PC-9 (cell line): ENCODE measurements at regions not wholly inside any gene's neighbourhood (a gene's known extent, or its start where the extent isn't known, plus 50 kb on each side); places are given as distances from the start of the nearest gene placed in this dataset.

Source experiments
- BruUV-seq: library from RNA; stranded (reverse); fragments of 400-500 nt; replicated peaks from 2 replicates; lab custom pipeline; 2021; lab: Mats Ljungman, UMichigan
- CTCF ChIA-PET: fragments of 300-600 bp; sonication (Branson Sonifier 250); formaldehyde crosslinking; loops from one replicate; lab custom pipeline; 2022; ENCODE audit warnings: antibody characterized with exemption; lab: Charles Lee
- POLR2A ChIA-PET: fragments of 300-600 bp; sonication (Branson Sonifier 250); formaldehyde crosslinking; loops from one replicate; lab custom pipeline; 2022; ENCODE audit warnings: antibody characterized with exemption; ENCODE audit not compliant: unreplicated experiment; lab: Charles Lee
- DNase-seq, 2 experiments: peaks; one replicate each; pipeline versions ENCODE4 v3.0.0 to v3.0.0-alpha.2; 2015 to 2022; ENCODE audit warnings: mixed read lengths in 1 of 2
- H2AFZ ChIP-seq: fragments of 200-600 bp; sonication (generic); 2 replicates; pipeline ENCODE4 v1.8.1; 2017; ENCODE audit warnings: antibody characterized with exemption
- H3F3A ChIP-seq: fragments of 200-600 bp; sonication (generic); 2 replicates; pipeline ENCODE4 v1.8.1; 2017; ENCODE audit warnings: antibody characterized with exemption, mild to moderate bottlenecking, low read depth; ENCODE audit not compliant: insufficient read depth
- H3K27ac ChIP-seq: fragments of 200-600 bp; sonication (generic); 2 replicates; pipeline ENCODE4 v1.6.1; 2016; ENCODE audit warnings: mixed run types
- H3K27me3 ChIP-seq: fragments of 200-600 bp; sonication (generic); 2 replicates; pipeline ENCODE4 v1.6.1; 2016; ENCODE audit warnings: low read depth, mixed run types; ENCODE audit not compliant: insufficient read depth
- H3K36me3 ChIP-seq: fragments of 200-600 bp; sonication (generic); 2 replicates; pipeline ENCODE4 v1.6.1; 2016; ENCODE audit warnings: low read depth, mixed run types
- H3K4me1 ChIP-seq: fragments of 200-600 bp; sonication (generic); replicated peaks from 2 replicates; pipeline ENCODE4 v1.6.1; 2016; ENCODE audit warnings: mixed run types; ENCODE audit not compliant: insufficient read depth
- H3K4me2 ChIP-seq: fragments of 200-600 bp; sonication (generic); 2 replicates; pipeline ENCODE4 v1.6.1; 2017; ENCODE audit warnings: mixed run types
- H3K4me3 ChIP-seq: fragments of 200-600 bp; sonication (generic); 2 replicates; pipeline ENCODE4 v1.6.1; 2016; ENCODE audit warnings: mixed run types
- H3K79me2 ChIP-seq: fragments of 200-600 bp; sonication (generic); 2 replicates; pipeline ENCODE4 v1.6.1; 2017; ENCODE audit warnings: low read depth, mixed run types
- H3K9me2 ChIP-seq: fragments of 200-600 bp; sonication (generic); 2 replicates; pipeline ENCODE4 v1.8.1; 2017; ENCODE audit warnings: mild to moderate bottlenecking; ENCODE audit not compliant: insufficient read depth
- H3K9me3 ChIP-seq: fragments of 200-600 bp; sonication (generic); 2 replicates; pipeline ENCODE4 v1.8.1; 2016; ENCODE audit warnings: low read depth; ENCODE audit not compliant: insufficient read depth
- H4K20me1 ChIP-seq: fragments of 200-600 bp; sonication (generic); 2 replicates; pipeline ENCODE4 v1.8.1; 2017; ENCODE audit not compliant: insufficient read depth
- CTCF ChIP-seq: fragments of 200-600 bp; sonication (generic); conservative IDR thresholded peaks from 2 replicates; pipeline ENCODE4 v1.6.1; 2017; ENCODE audit warnings: mixed run types, antibody characterized with exemption, mild to moderate bottlenecking, moderate library complexity
- EZH2 ChIP-seq: fragments of 200-600 bp; sonication (generic); IDR thresholded peaks from 2 replicates; pipeline ENCODE4 v1.8.0; 2017; ENCODE audit warnings: antibody characterized with exemption, low read depth
- intact Hi-C: fragments of 100-400 bp; cut with micrococcal nuclease; formaldehyde crosslinking; loops from one replicate; pipeline ENCODE4 v1.10.0; 2022; ENCODE audit not compliant: unreplicated experiment

- TF ChIP-seq EZH2 (no peak), CTCF (no peak)
- Histone ChIP-seq H3K27me3 (no peaks in the 10 kb centered on the region), H3K4me3 (no peak overlapping the region), H3K79me2 (no peaks in the 10 kb centered on the region), H2AFZ (no peak overlapping the region), H3K9me3 (no peaks in the 10 kb centered on the region), H4K20me1 (no peaks in the 10 kb centered on the region), H3K4me2 (no peak overlapping the region), H3K4me1 (no peaks in the 10 kb centered on the region), H3F3A (no peaks in the 10 kb centered on the region), H3K36me3 (no peaks in the 10 kb centered on the region), H3K9me2 (no peaks in the 10 kb centered on the region), H3K27ac (no peak overlapping the region)
- no peak for DNase-seq
- ChIA-PET POLR2A (no interaction called here), CTCF (no interaction called here)
- intact Hi-C loops, result no loop called here
- no TSS peak for BruUV-seq
Observed at GRCh38 chrX:122788216-122788615, 395.9 kb upstream of the GRIA3 start.

GRCh38 chrX:122790376-122791095, 393.5 kb upstream of the GRIA3 start:
- Histone ChIP-seq H2AFZ (no peak overlapping the region), H3K27me3 (no peaks in the 10 kb centered on the region), H3F3A (no peaks in the 10 kb centered on the region), H3K27ac (no peak overlapping the region), H3K4me1 (no peaks in the 10 kb centered on the region), H3K4me3 (no peak overlapping the region), H3K9me3 (no peaks in the 10 kb centered on the region), H3K79me2 (no peaks in the 10 kb centered on the region), H3K9me2 (no peaks in the 10 kb centered on the region), H4K20me1 (no peaks in the 10 kb centered on the region), H3K36me3 (no peaks in the 10 kb centered on the region), H3K4me2 (no peak overlapping the region)
- BruUV-seq, result no TSS peak
- TF ChIP-seq EZH2 (no peak), CTCF (no peak)
- intact Hi-C loops, result no loop called here
- ChIA-PET POLR2A (no interaction called here), CTCF (no interaction called here)
- no peak for DNase-seq

- Histone ChIP-seq H3K4me3 (no peak overlapping the region), H3K27ac (no peak overlapping the region), H3K36me3 (no peaks in the 10 kb centered on the region), H3K4me1 (no peaks in the 10 kb centered on the region), H3K4me2 (no peak overlapping the region), H3K79me2 (no peaks in the 10 kb centered on the region), H4K20me1 (no peaks in the 10 kb centered on the region), H3K27me3 (no peaks in the 10 kb centered on the region), H3K9me3 (no peaks in the 10 kb centered on the region), H3F3A (no peaks in the 10 kb centered on the region), H3K9me2 (no peaks in the 10 kb centered on the region), H2AFZ (no peak overlapping the region)
- no peak for DNase-seq
- POLR2A ChIA-PET, result no interaction called here
- CTCF ChIA-PET, result no interaction called here
- intact Hi-C loops, result no loop called here
- no peak for TF ChIP-seq EZH2
- TF ChIP-seq CTCF, result no peak
- BruUV-seq, result no TSS peak
Observed at GRCh38 chrX:122813876-122814275, 370.2 kb upstream of the GRIA3 start.
